KBM-7 (cell line): ENCODE measurements at regions not wholly inside any gene's neighbourhood (a gene's known extent, or its start where the extent isn't known, plus 50 kb on each side); places are given as distances from the start of the nearest gene placed in this dataset.

Experiments used
- DNase-seq: peaks from one replicate; pipeline ENCODE4 v3.0.0-alpha.2; 2015
- in situ Hi-C: fragments of 300-500 bp; cut with MboI; formaldehyde crosslinking; loops from 2 replicates; pipeline ENCODE4 v1.14.3; 2020; ENCODE audit warnings: low sequenced_read_pairs, low pct_unique_long_range_greater_than_20kb, mixed read lengths

DNA sequence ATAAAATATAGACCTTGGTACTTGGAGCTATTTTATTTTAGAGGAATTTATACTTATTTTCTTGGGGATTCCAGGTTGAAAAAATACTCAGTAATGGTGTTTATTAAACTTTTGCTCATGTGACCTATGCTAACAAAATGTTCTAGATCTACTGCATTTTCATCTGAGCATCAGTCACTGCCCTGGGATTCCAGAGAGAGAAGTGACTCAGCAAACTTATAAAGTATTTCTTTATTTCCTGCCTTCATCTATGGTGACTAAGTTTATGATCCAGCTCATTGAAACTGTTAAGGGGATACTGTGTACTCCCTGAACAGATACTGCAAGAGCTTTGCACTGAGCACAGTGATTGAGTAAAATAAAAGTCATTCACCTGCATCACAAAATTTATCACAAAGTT is 298.5 kb upstream of the CDH18 start:
- no peak for DNase-seq
- in situ Hi-C loops: no loop called here

DNA sequence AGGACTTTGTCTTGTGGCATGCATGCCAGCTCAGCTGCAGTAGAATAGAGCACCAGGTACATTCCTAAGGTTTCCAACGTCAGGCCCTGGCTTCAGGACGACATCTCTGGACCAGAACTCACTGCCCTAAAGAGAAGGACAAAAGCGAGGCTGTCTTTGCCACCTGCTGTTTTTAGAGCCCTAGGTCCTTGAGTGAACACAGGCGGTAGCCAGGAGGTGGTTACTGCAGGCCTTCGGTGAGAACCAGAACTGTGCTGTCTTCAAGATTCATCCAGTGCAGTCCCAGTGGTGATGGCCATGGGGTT is 288.9 kb upstream of the CDH18 start:
- no peak for DNase-seq
- in situ Hi-C loops: no loop called here

DNA sequence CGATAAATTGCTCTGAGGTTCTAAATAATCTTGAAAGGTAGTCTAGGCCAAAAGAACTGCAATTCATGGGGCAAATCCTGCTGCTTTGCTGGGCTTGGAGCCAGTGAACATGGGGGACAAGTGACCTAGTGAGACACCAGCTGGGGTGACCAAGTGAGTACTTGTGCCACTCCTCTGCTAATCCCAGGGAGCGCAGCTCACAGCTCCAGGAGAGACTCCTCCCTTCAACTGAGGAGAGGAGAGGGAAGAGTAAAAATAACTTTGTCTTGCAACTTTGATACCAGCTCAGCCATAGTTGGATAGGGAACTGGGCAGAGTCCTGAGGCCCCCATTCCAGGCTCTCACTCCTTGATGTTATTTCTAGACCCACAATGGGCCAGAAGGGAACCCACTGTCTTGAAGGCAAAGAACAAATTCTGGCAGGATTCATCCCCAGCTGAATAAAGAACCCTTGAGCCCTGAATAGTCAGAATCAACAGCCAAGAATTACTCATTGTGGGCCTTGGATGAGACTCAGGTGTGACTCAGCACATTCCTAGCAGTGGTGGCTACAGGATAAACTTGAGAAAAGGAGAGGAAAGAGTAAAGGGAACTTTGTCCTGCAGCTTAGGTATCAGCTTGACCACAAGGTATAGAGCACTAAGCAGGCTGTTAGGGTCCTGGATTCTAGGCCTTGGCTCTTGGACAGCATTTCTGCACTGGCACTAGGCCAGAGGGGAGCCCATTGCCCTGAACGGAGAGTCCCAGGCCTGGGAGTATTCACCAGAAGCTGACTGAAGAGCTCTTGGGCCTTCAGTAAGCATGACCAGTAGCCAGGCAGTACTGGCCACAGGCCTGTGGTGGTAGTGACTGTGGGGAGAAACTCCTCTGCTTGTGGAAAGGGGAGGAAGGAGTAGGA is 288.3 kb upstream of the CDH18 start:
- no peak for DNase-seq
- in situ Hi-C loops: no loop called here

DNA sequence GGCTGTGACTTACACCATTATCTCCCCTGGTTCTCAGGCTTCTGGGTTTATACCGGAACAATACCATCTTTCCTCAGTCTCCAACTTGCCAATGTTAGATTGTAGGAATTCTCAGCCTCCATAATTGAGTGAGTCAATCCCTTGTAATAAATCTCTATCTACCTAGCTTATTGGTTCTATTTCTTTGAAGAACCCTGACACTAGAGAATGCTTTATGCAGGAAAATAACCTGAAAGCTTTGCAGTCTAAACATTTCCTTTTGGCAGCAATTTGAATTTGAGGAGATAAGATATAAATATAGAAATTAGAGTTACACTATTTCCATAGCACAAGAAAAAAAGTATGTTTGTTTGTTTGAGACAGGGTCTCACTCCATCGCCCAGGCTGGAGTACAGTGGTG is 278.1 kb upstream of the CDH18 start:
- in situ Hi-C loops: no loop called here

DNA sequence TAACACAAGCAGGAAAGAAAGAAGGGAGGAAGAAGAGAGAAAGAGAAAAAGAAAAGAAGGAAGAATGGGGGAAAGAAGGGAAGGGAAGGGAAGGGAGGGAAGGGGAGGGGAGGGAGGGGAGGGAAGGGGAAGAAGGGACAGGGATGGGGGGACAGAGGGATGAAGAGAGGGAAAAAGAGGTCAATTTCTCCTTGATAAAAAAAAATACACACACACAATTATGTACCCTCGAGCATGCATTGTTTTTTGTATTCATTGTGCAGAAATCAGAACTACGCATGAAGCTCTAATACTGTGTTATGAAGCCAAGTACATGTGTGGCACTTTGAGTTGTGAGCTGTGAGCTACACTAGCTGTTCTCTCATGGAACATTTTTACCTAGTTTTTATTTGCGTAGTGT is 274.9 kb upstream of the CDH18 start:
- in situ Hi-C loops: no loop called here
- DNase-seq: no peak

More for the DNA sequence above, 278.1 kb upstream of the CDH18 start:
- DNase-seq: no peak

DNA sequence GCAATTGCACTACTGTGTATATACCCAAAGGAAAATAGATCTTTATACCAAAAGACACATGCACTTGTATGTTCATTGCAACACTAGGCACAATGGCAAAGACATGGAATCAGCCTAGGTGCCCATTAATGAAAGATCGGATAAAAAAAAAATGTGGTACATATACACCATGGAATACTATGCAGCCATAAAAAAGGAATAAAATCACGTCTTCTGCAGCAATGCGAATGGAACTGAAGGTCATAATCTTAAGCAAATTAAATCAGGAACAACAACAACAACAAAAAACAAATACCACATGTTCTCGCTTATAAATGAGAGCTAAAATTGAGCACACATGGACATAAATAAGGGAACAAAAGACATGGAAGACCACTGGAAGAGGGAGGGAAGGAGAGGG is 266.7 kb upstream of the CDH18 start:
- in situ Hi-C loops: no loop called here
- no peak for DNase-seq

DNA sequence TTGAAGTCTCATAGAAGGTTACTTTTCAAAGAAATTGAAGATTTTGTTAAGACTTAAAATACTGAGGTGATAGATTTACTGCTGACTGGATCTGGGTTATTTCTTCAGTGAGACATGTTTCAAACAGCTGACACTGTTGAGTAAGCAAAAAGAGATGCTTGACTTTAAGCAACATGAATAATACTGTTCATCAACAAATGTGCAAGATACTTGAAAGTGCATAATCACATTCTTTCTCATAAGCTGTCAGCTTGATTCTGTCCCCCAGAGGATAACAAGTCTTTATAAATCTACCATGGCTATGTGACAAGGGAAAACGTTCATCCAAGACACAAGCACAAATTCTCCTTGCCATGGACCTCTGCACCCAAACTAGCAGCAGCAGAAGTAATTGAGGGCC is 260.1 kb upstream of the CDH18 start:
- in situ Hi-C loops: no loop called here

DNA sequence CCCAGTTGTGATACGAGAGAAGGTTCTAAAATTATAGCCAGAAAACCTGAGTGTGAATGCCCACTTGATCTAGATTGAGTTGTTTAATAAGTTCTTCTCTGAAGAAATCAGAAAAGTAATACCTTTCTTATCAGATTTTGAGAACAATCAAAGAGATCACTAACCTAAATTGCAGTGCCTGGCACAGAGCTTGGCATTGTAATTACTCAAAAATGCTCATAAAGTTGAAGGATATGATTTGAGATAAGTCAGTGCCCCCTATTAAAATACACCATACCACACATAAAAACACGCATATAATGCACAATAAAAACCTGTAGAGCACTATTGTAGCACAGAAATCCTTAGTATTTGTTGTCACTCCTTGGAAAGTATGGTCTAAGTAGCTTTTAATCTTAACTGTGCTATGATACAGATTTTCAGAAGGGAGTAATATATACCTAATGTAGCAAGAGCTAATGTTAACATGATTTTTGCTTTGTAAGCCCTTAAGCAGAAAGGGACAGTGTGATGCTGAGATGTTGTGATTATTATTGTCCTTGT is 257.5 kb upstream of the CDH18 start:
- in situ Hi-C loops: no loop called here

More for the DNA sequence above, 260.1 kb upstream of the CDH18 start:
- no peak for DNase-seq

DNA sequence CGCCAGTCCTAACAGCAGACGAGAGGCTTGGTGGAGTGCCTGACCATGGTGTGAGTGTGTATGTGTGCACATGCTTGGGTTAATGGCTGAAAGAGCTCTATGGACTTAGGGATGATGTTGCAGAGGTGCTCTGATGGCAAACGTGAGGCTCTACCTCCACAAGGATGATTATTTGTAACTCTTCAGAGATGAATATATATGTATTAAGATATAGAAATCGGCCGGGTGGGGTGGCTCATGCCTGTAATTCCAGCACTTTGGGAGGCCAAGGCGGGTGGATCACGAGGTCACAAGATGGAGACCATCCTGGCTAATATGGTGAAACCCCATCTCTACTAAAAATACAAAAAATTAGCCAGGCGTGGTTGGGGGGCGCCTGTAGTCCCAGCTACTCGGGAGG is 253.4 kb upstream of the CDH18 start:
- in situ Hi-C loops: no loop called here
- DNase-seq: no peak

More for the DNA sequence above, 257.5 kb upstream of the CDH18 start:
- DNase-seq: no peak

DNA sequence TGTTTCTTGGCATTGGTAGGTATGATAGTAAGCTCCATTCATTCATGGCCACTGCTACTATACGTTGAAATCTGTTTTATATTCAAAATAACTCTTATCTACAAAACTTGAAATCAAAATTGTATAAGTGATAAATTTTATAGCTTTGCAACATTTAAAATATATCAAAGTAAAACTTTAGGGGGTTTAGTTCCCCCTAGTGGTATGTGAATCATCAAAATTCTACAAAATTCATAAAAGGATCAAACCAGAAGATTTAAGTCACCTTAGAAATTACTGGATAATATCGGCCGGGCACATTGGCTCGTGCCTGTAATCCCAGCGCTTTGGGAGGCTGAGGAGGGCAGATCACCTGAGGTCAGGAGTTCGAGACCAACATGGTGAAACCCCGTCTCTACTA is 243.0 kb upstream of the CDH18 start:
- DNase-seq: no peak
- in situ Hi-C loops: no loop called here

DNA sequence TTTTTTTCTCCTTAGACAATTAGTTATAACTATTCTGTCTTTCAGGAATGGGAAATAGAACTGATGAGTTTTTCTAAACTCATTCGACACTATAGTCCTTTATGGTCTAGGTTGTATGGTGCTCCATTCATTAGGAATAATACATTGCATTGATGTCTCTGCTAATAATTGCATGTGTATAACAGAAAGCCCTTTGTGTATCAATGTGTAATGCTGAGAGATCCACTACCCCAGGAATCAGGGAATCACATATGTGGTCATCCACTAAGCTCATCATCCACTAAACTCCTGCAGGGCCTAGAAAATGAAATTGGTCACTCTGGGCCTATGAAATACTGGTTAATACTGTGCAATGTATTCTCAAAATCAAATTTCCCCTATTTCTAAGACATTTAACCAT is 242.0 kb upstream of the CDH18 start:
- DNase-seq: no peak
- in situ Hi-C loops: no loop called here

DNA sequence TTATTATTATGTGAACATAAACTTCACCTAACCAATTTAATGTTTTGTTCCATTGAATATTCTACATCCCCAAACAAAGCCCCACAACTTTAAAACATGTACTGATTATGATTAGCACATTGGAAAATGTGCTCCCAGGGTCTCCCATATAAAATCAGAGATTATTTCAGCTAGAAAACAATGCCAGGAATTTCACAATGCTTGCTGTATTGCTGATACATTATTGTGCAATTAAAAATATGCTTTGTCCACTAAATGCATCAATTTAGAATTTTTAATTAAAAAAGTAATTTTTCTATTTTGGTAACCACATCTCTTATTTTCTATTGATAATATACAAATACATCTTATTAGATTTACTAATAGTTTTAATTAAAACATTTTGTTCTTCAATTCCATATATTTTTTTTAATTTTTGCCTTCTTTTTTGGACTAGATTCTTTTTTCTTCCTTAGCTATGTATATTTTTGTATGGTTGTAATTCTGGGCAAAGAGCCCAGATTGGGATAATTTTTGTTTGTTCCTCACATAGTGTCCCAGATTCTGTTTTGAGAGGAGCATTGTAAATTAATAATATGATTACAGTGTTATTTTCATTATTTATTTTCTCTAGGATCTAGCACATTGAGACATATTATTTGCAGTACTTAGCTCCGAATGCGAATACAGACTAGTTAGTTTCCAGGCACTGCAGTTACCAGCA is 241.5 kb upstream of the CDH18 start:
- no peak for DNase-seq
- in situ Hi-C loops: no loop called here

DNA sequence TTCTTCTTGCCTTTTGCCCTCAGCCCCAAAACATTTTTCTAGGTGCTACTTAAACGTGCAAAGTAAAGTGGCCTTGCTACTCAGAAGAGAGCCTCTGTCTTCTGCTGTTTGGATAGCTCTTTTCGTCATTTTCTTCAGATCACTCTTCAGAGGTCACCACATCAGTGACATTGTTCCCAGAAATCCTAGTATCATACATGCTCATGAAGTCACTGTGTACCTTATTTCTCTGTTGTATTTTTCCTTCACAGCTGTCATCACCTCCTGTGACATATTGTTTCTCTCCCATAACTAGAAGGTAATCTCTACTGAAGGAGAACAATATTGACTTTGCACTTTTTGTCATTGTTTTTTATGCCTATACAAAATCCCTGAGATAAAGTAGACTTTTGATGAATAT is 237.0 kb upstream of the CDH18 start:
- in situ Hi-C loops: no loop called here
- no peak for DNase-seq

DNA sequence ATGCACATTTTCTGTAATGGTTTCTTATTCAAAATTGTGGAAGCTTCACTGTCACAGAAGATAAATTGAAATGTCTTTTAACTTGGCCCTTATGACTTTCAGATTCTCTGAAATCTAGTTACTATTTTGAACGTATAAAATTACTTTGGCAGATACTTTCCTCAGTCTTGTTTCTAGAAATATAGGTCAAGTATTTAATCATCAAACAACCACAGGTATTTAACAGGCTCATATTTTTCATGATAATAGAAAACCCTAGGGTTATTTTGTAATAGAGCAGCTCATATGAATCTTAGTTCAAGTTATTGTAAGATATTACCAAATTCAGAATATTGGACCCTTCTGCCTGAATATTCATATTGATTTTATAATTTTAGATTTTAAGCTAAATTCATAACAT is 236.0 kb upstream of the CDH18 start:
- no peak for DNase-seq
- in situ Hi-C loops: no loop called here

DNA sequence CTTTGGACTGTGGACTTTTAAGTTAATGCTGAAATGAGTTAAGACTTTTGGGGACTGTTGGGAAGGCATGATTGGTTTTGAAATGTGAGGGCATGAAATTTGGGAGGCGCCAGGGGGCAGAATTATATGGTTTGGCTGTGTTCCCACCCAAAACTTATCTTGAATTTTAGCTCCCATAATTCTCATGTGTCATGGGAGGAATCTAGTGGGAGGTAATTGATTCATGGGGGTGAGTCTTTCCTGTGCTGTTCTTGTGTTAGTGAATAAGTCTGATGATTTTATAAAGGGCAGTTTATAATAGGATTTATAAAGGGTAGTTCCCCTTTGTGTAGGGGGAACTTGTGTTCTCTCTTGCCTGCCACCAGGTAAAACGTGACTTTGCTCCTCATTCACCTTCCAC is 235.5 kb upstream of the CDH18 start:
- in situ Hi-C loops: no loop called here
- no peak for DNase-seq

DNA sequence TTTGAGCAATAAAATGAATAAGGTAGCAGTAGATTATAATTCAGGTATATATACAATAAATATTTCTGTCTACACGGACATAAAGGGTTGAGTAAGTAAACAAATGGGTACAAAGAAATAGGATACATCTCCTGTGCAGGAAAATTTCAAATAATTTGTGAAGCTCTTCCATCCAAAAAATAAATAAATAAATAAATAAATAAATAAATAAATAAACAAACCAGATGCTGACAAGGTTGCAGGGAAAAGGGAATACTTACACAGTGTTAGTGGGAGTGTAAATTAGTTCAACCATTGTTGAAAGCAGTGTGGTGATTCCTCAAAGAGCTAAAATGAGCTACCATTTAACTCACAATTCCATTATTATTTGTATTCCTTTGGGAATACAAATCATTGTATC is 227.3 kb upstream of the CDH18 start:
- no peak for DNase-seq
- in situ Hi-C loops: no loop called here

DNA sequence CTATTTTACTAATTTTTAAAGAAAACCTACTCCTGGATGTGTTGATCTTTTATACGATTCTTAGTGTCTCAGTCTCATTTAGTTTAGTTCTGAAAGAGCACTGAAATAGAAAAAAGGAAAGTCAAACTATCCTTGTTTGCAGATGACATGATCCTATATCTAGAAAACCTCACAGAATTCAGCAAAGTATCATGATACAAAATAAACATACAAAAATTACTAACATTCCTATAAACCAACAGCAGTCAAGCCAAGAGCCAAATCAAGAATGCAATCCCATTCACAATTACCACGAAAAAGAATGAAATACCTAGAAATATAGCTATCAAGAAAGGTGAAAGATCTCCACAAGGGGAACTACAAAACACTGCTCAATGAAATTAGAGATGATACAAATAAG is 225.8 kb upstream of the CDH18 start:
- in situ Hi-C loops: no loop called here
- DNase-seq: no peak

DNA sequence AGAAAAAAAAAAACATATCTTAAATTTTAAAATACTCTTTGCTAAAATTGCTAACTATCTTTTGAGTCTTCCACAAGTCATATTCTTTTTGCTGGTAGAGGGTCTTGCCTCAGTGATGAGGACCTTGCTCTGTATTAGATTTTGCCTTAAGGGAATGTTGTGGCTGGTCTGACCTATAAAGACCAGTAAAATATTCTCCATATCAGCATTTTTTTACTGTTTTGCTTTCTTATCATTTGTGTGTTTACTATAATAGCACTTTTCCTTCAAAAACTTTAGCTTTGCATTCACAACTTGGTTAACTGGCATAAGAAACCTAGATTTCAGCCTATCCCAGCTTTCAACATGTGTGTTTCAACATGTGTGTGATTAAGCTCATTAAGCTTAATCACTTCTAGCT is 224.7 kb upstream of the CDH18 start:
- DNase-seq: no peak
- in situ Hi-C loops: no loop called here

DNA sequence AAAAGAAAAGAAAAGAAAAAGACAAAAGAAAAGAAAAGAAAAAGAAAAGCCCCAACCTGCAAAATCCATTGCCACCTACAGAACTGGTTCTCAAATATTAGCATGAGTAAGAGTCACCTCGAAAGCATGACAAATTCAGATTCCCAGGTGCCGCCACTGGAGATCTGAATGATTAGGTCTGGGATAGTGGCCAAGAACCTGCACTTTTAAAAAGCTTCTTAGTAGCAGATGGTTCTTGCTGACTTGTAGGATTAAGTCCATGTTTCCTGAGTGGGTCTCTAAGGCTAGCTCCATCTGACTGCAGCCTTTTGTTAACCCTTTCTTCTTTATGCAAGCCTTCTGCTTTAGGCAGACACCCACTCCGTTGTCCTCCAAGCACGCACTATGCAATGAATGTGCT is 178.5 kb upstream of the CDH18 start:
- in situ Hi-C loops: no loop called here
- no peak for DNase-seq

DNA sequence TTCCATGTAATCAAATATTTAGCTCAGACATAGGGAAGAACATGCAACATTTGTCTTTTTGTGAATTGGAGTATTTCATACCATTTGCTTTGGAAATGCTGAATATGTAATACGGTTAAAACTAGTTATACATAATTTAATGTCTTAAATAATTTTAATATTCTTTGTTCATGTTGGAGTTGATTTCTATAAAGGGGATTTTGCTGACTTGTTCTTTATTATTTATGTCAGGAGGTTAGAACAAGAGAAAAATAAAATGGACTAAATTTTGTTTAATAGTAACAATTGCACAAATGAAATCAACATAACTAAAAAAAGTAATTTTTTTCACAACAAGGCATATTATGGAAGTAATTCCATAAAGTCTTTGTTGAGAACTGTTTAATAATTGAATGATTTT is 170.0 kb upstream of the CDH18 start:
- in situ Hi-C loops: no loop called here

DNA sequence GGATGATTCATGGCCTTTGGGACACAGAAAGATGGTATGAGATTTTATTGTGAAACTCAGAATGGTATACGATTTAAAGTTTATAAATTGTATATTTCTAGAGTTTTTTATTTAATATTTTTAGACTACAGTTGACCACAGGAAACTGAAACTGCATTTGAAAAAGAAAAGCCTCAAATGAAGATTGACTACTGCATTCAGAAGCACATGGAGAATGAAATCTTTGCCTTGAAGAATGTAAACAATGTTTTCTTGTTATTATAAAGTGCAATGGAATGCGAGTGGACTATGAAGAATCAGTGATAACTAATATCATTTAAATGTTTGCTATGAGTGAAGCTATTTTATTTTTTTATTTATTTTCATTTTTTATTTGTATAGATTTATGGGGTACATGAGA is 169.1 kb upstream of the CDH18 start:
- in situ Hi-C loops: no loop called here
- DNase-seq: no peak

More for the DNA sequence above, 170.0 kb upstream of the CDH18 start:
- DNase-seq: no peak
